ENCODE measurements at regions not wholly inside any gene's neighbourhood (a gene's known extent, or its start where the extent isn't known, plus 50 kb on each side); places are given as distances from the start of the nearest gene placed in this dataset.

- Histone ChIP-seq H4K20me1 (ENCODE audit: low read depth) (no peaks in the 10 kb centered on the region), H2AFZ (replicated peaks) (no peak overlapping the region), H3K9ac (no peak overlapping the region), H3K36me3 (no peaks in the 10 kb centered on the region), H3K4me3 (no peak overlapping the region), H3K27ac (no peak overlapping the region), H3K4me2 (no peak overlapping the region), H3K79me2 (ENCODE audit: low read depth) (no peaks in the 10 kb centered on the region), H3K4me1 (peaks cover 6% of the 10 kb centered on the region), H3K27me3 (no peaks in the 10 kb centered on the region), H3K9me3 (ENCODE audit: low read depth) (no peaks in the 10 kb centered on the region), H3F3A (ENCODE audit: low read depth) (no peaks in the 10 kb centered on the region)
- Mint-ChIP-seq H3K4me3 (no peak overlapping the region), H3K9me3 (peaks cover 40% of the 10 kb centered on the region), H3K4me1 (no peaks in the 10 kb centered on the region), H3K27me3 (ENCODE audit: insufficient read depth, low read depth) (peaks cover 5% of the 10 kb centered on the region), H3K27ac (no peak overlapping the region), H3K36me3 (peaks cover 7% of the 10 kb centered on the region)
- DNase-seq (ENCODE audit: low spot score), result no peak
- no peak for TF ChIP-seq CTCF (IDR thresholded peaks at IDR 0.05)
- no peak for TF ChIP-seq EZH2 (IDR thresholded peaks at IDR 0.05)
- no peak for TF ChIP-seq EZH2phosphoT487 (IDR thresholded peaks at IDR 0.05)
These were observed 143.4 kb downstream of the LPIN1 start for GRCh38 chr2:11889854-11890253.

- Mint-ChIP-seq H3K9me3 (peaks cover 38% of the 10 kb centered on the region), H3K27me3 (ENCODE audit: insufficient read depth, low read depth) (peaks cover 5% of the 10 kb centered on the region), H3K4me3 (no peak overlapping the region), H3K36me3 (peaks cover 7% of the 10 kb centered on the region), H3K4me1 (peaks cover 2% of the 10 kb centered on the region), H3K27ac (no peak overlapping the region)
- Histone ChIP-seq H3K9ac (no peak overlapping the region), H3K9me3 (ENCODE audit: low read depth) (no peaks in the 10 kb centered on the region), H3K36me3 (no peaks in the 10 kb centered on the region), H3K27ac (no peak overlapping the region), H3K79me2 (ENCODE audit: low read depth) (no peaks in the 10 kb centered on the region), H2AFZ (replicated peaks) (no peak overlapping the region), H4K20me1 (ENCODE audit: low read depth) (no peaks in the 10 kb centered on the region), H3F3A (ENCODE audit: low read depth) (peaks cover under 1% of the 10 kb centered on the region), H3K4me1 (peaks cover 8% of the 10 kb centered on the region), H3K27me3 (no peaks in the 10 kb centered on the region), H3K4me3 (no peak overlapping the region), H3K4me2 (no peak overlapping the region)
- TF ChIP-seq EZH2 (IDR thresholded peaks at IDR 0.05), result no peak
- DNase-seq (ENCODE audit: low spot score), result no peak
These were observed 144.6 kb downstream of the LPIN1 start for GRCh38 chr2:11891028-11891427.

GRCh38 chr2:11891671-11892440 lies 145.4 kb downstream of the LPIN1 start:
- Histone ChIP-seq H3K4me3 (no peak overlapping the region), H3F3A (ENCODE audit: low read depth) (peaks cover 9% of the 10 kb centered on the region), H3K79me2 (ENCODE audit: low read depth) (no peaks in the 10 kb centered on the region), H3K4me1 (peaks cover 17% of the 10 kb centered on the region), H4K20me1 (ENCODE audit: low read depth) (no peaks in the 10 kb centered on the region), H3K36me3 (no peaks in the 10 kb centered on the region), H3K9ac (no peak overlapping the region), H3K27me3 (no peaks in the 10 kb centered on the region), H3K9me3 (ENCODE audit: low read depth) (no peaks in the 10 kb centered on the region), H3K4me2 (no peak overlapping the region), H3K27ac (no peak overlapping the region), H2AFZ (replicated peaks) (peak overlapping the region; percentile 28)
- no peak overlapping the region for H3K4me3 Mint-ChIP-seq
- H3K9me3 Mint-ChIP-seq, result peaks cover 37% of the 10 kb centered on the region
- H3K27me3 Mint-ChIP-seq (ENCODE audit: insufficient read depth, low read depth), result peaks cover 5% of the 10 kb centered on the region
- peaks cover 10% of the 10 kb centered on the region for H3K4me1 Mint-ChIP-seq
- TF ChIP-seq EZH2 (IDR thresholded peaks at IDR 0.05), result no peak
- no peak for TF ChIP-seq EZH2phosphoT487 (IDR thresholded peaks at IDR 0.05)
- H3K36me3 Mint-ChIP-seq, result peaks cover 7% of the 10 kb centered on the region
- H3K27ac Mint-ChIP-seq, result no peak overlapping the region
- DNase-seq (ENCODE audit: low spot score), result no peak

- DNase-seq (ENCODE audit: low spot score), result peak; percentile 74
- Mint-ChIP-seq H3K27me3 (ENCODE audit: insufficient read depth, low read depth) (peaks cover 4% of the 10 kb centered on the region), H3K36me3 (peaks cover 5% of the 10 kb centered on the region), H3K4me3 (no peak overlapping the region), H3K4me1 (peaks cover 21% of the 10 kb centered on the region), H3K9me3 (peaks cover 19% of the 10 kb centered on the region), H3K27ac (peak overlapping the region; percentile 82)
- Histone ChIP-seq H3K9me3 (ENCODE audit: low read depth) (no peaks in the 10 kb centered on the region), H3K27me3 (no peaks in the 10 kb centered on the region), H4K20me1 (ENCODE audit: low read depth) (no peaks in the 10 kb centered on the region), H2AFZ (replicated peaks) (peak overlapping the region; percentile 56), H3K4me2 (peak overlapping the region; percentile 63), H3K9ac (no peak overlapping the region), H3K36me3 (no peaks in the 10 kb centered on the region), H3K27ac (peak overlapping the region; percentile 36), H3K4me1 (peaks cover 26% of the 10 kb centered on the region), H3K79me2 (ENCODE audit: low read depth) (no peaks in the 10 kb centered on the region), H3F3A (ENCODE audit: low read depth) (peaks cover 10% of the 10 kb centered on the region), H3K4me3 (peak overlapping the region; percentile 7)
- no peak for TF ChIP-seq EZH2phosphoT487 (IDR thresholded peaks at IDR 0.05)
- no peak for TF ChIP-seq EZH2 (IDR thresholded peaks at IDR 0.05)
- TF ChIP-seq CTCF (IDR thresholded peaks at IDR 0.05), result no peak
These were observed 150.0 kb downstream of the LPIN1 start for GRCh38 chr2:11896386-11896785.
